Vagina (tissue), 2 donors: ENCODE measurements at regions not wholly inside any gene's neighbourhood (a gene's known extent, or its start where the extent isn't known, plus 50 kb on each side); places are given as distances from the start of the nearest gene placed in this dataset.

Experiments used
- POLR2AphosphoS5 ChIP-seq, 2 donors: sonication (generic); formaldehyde crosslinking; IDR thresholded peaks; one replicate each; pipeline ENCODE4 v1.9.0; 2017; ENCODE audit warnings: antibody characterized with exemption in 2 of 2, mild to moderate bottlenecking in 2 of 2, low read depth in 1 of 2; ENCODE audit not compliant: insufficient read depth in 1 of 2
- TF ChIP-seq, protein P1 (sequence below), 3 experiments: fragments of 450-650 bp in 2 of 3; fragments of 200-600 bp in 1 of 3; sonication (generic) in 1 of 3; IDR thresholded peaks; one replicate each; pipeline ENCODE4 v1.5.1; 2017 to 2019; ENCODE audit warnings: antibody characterized with exemption in 3 of 3, mild to moderate bottlenecking in 2 of 3, moderate library complexity in 2 of 3

DNA sequence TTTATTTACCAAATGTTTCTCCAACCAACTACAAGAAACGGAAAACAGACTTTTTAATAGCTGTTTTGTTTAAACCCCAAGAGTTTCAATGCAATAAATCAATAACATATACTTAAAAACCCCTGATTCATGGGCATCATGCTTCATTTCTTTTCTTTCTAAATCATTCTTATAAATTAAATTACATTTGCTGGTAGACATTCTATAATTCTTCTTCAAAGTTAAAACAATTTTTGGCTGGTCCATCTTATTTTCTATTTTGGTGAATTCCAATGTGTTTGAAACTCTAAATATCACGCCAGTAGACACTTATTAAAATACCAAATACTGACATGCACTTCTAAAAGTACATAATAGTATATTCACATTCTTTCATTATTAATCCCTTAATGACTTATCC, 408.6 kb downstream of the LIG4 start:
- no peak for TF ChIP-seq POLR2AphosphoS5 (IDR thresholded peaks at IDR 0.05; ENCODE audit: insufficient read depth in 1 of 2, low read depth in 1 of 2)
- TF ChIP-seq, protein P1, sequence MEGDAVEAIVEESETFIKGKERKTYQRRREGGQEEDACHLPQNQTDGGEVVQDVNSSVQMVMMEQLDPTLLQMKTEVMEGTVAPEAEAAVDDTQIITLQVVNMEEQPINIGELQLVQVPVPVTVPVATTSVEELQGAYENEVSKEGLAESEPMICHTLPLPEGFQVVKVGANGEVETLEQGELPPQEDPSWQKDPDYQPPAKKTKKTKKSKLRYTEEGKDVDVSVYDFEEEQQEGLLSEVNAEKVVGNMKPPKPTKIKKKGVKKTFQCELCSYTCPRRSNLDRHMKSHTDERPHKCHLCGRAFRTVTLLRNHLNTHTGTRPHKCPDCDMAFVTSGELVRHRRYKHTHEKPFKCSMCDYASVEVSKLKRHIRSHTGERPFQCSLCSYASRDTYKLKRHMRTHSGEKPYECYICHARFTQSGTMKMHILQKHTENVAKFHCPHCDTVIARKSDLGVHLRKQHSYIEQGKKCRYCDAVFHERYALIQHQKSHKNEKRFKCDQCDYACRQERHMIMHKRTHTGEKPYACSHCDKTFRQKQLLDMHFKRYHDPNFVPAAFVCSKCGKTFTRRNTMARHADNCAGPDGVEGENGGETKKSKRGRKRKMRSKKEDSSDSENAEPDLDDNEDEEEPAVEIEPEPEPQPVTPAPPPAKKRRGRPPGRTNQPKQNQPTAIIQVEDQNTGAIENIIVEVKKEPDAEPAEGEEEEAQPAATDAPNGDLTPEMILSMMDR (IDR thresholded peaks at IDR 0.05): no peak
